HepG2 (cell line): ENCODE measurements at regions not wholly inside any gene's neighbourhood (a gene's known extent, or its start where the extent isn't known, plus 50 kb on each side); places are given as distances from the start of the nearest gene placed in this dataset.

Source experiments
- ATAC-seq: fragments of 200-7000 bp; cut with Tn5 transposase; 3 replicates; pipeline ENCODE4 v1.9.1; 2020; ENCODE audit warnings: mild to moderate bottlenecking, moderate library complexity
- BruUV-seq: library from RNA; stranded (reverse); fragments of 400-500 nt; replicated peaks from 2 replicates; lab custom pipeline; 2021; lab: Mats Ljungman, UMichigan
- CTCF ChIA-PET: fragments of 300-600 bp; formaldehyde crosslinking; extraction: SDS; loops from one replicate; lab custom pipeline; 2021; ENCODE audit warnings: low total read pairs, inconsistent platforms, low intra/inter-chr PET ratio; lab: Yijun Ruan, JAX
- POLR2A ChIA-PET: fragments of 350-600 bp; sonication (Branson Sonifier 250); formaldehyde crosslinking; loops from one replicate; lab custom pipeline; 2020; ENCODE audit warnings: antibody characterized with exemption, inconsistent platforms; lab: Yijun Ruan, JAX
- DNase-seq: peaks from one replicate; pipeline ENCODE4 v3.0.0-alpha.2; 2015; ENCODE audit warnings: low spot score
- FAIRE-seq: peaks from 3 replicates; lab custom pipeline; 2011; peaks lifted over from hg19 to GRCh38; lab: Jason Lieb, UNC
- H2AFZ ChIP-seq: one replicate; pipeline ENCODE4 v1.6.1; 2011; ENCODE audit warnings: low read length, inconsistent platforms
- H3K27ac ChIP-seq: fragments of 300-600 bp; 3 replicates; pipeline ENCODE4 v1.8.0; 2011; ENCODE audit warnings: mixed run types, mild to moderate bottlenecking, mixed read lengths, low read length, inconsistent platforms; ENCODE audit not compliant: insufficient read depth; ENCODE audit errors: extremely low read length
- H3K27me3 ChIP-seq, 2 experiments: fragments of 200-600 bp in 1 of 2; 2 replicates in 1 of 2; 3 replicates in 1 of 2; pipeline versions ENCODE4 v1.6.0 to v1.8.0; 2011; ENCODE audit warnings: low read length in 2 of 2, mild to moderate bottlenecking in 2 of 2, moderate library complexity in 2 of 2, inconsistent platforms in 1 of 2; ENCODE audit not compliant: insufficient read depth in 2 of 2, control insufficient read depth in 1 of 2
- H3K36me3 ChIP-seq, 2 experiments: fragments of 200-600 bp in 1 of 2; replicated peaks in 1 of 2; 2 replicates in 1 of 2; 3 replicates in 1 of 2; pipeline versions ENCODE4 v1.5.1 to v1.8.0; 2011; ENCODE audit warnings: low read length in 2 of 2, inconsistent platforms in 1 of 2; ENCODE audit not compliant: insufficient read depth in 2 of 2, control insufficient read depth in 1 of 2
- H3K4me1 ChIP-seq: 2 replicates; pipeline ENCODE4 v1.5.1; 2012; ENCODE audit warnings: low read length, inconsistent platforms; ENCODE audit not compliant: insufficient read depth
- H3K4me2 ChIP-seq: 2 replicates; pipeline ENCODE4 v1.6.0; 2011; ENCODE audit warnings: low read depth, low read length, inconsistent platforms
- H3K4me3 ChIP-seq, 3 experiments: fragments of 200-600 bp in 1 of 3; sonication (generic), shearing (Covaris generic) in 1 of 3; replicated peaks in 1 of 3; 2 replicates each; pipeline ENCODE4 v1.5.1; 2011 to 2016; ENCODE audit warnings: low read length in 3 of 3, inconsistent platforms in 2 of 3, low read depth in 2 of 3, mild to moderate bottlenecking in 2 of 3, control low read depth in 1 of 3, mixed read lengths in 1 of 3; ENCODE audit not compliant: insufficient read depth in 1 of 3
- H3K79me2 ChIP-seq: one replicate; pipeline ENCODE4 v1.6.1; 2011; ENCODE audit warnings: low read length, inconsistent platforms; ENCODE audit not compliant: insufficient read depth
- H3K9ac ChIP-seq: 2 replicates; pipeline ENCODE4 v1.6.0; 2011; ENCODE audit warnings: mild to moderate bottlenecking, low read depth, low read length, inconsistent platforms; ENCODE audit not compliant: insufficient read depth
- H3K9me3 ChIP-seq: 2 replicates; pipeline ENCODE4 v1.5.1; 2012; ENCODE audit warnings: mild to moderate bottlenecking, low read length
- H4K20me1 ChIP-seq: 2 replicates; pipeline ENCODE4 v1.6.0; 2011; ENCODE audit warnings: inconsistent platforms, mild to moderate bottlenecking, low read length, moderate library complexity; ENCODE audit not compliant: insufficient read depth
- ATAD3A ChIP-seq: sonication (generic); formaldehyde crosslinking; IDR thresholded peaks from 2 replicates; pipeline ENCODE4 v1.4.0; 2020; ENCODE audit warnings: missing genetic modification reagents
- RNF2 ChIP-seq: fragments of 450-650 bp; conservative IDR thresholded peaks from 2 replicates; pipeline ENCODE4 v1.6.1; 2016; ENCODE audit warnings: low read depth
- SETDB1 ChIP-seq: sonication (generic); formaldehyde crosslinking; IDR thresholded peaks from 2 replicates; pipeline ENCODE4 v1.5.1; 2020; ENCODE audit warnings: missing genetic modification reagents, mild to moderate bottlenecking, borderline replicate concordance
- XBP1 ChIP-seq: sonication (generic); formaldehyde crosslinking; IDR thresholded peaks from 2 replicates; pipeline ENCODE4 v1.5.0; 2020; ENCODE audit warnings: missing genetic modification reagents
- ZNF629 ChIP-seq: sonication (generic); formaldehyde crosslinking; conservative IDR thresholded peaks from 2 replicates; pipeline ENCODE4 v1.5.0; 2020; ENCODE audit warnings: missing genetic modification reagents
- WGBS: methylation state at CpG from one replicate; pipeline ENCODE4 v1.1.6; 2017; ENCODE audit warnings: low lambda C conversion rate; 5-methylcytosine and 5-hydroxymethylcytosine counted together
- in situ Hi-C: cut with HindIII; loops from 2 replicates; pipeline ENCODE4 v1.10.0; 2017; ENCODE audit warnings: low pct_unique_long_range_greater_than_20kb; ENCODE audit not compliant: extremely low pct_ligation_motif_present
- intact Hi-C: fragments of 100-400 bp; cut with micrococcal nuclease; formaldehyde crosslinking; loops from one replicate; pipeline ENCODE4 v1.10.0; 2022; ENCODE audit not compliant: unreplicated experiment
- TF ChIP-seq, protein P1 (sequence below): IDR thresholded peaks from 2 replicates; pipeline ENCODE4 v1.6.1; 2016; ENCODE audit warnings: low read depth, control low read depth

DNA sequence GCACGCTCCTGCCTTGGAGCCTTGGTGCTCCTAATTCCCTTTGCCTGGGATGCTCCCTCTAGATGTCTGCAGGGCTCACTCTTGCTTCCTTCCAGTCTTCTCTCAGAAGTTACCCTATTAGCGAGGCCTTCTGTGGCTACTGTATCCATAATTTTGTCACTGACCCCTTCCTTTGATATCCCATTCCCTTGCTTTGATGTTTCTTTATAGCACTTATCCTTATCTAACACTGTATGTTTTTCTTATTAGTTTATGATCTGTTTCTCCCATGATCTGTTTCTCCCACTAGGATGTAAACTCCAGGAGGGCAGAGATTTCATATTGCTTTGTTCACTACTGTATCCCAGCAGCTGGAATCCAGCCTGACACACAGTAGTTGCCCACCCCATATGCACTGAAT is 263.4 kb downstream of the FOXD2 start (continued):
- TF ChIP-seq, protein P1, sequence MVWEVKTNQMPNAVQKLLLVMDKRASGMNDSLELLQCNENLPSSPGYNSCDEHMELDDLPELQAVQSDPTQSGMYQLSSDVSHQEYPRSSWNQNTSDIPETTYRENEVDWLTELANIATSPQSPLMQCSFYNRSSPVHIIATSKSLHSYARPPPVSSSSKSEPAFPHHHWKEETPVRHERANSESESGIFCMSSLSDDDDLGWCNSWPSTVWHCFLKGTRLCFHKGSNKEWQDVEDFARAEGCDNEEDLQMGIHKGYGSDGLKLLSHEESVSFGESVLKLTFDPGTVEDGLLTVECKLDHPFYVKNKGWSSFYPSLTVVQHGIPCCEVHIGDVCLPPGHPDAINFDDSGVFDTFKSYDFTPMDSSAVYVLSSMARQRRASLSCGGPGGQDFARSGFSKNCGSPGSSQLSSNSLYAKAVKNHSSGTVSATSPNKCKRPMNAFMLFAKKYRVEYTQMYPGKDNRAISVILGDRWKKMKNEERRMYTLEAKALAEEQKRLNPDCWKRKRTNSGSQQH (CRISPR knock-in tag), result no peak
- TF ChIP-seq SETDB1 (no peak), ATAD3A (CRISPR knock-in tag) (no peak), XBP1 (CRISPR knock-in tag) (no peak), RNF2 (no peak)

DNA sequence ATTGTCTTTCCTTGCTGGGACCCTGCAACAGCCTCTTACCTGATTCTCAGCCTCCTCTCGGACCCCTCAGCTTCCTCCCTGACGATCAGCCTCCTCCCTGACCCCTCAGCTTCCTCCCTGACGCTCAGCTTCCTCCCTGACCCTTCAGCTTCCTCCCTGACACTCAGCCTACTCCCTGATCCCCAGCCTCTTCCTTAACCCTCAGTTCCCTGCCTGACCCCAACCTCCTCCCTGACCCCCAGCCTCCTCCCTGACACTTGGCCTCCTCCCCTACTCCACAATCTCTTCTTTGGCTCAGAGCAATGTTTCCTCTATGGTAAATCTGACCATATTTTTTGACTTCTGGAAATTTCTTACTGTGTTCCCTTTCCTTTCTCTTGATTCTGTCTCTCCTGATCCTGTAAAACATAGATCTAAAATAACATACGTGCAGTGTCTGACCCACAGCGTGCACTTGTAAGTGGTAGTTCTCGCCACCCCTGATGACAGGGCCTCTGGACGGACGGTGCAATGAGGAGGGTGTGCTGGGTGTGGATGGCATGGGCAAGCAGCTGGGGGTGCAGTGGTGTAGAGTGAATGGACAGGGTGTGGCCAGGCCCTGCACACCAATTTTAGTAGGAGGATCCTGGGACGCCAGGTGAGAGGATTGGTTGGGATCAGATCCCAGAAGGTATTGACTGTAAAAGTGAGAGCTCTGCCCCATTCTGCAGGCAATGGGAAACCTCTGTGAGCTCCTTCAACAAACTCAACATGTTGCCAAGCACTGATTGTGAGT is 264.1 kb downstream of the FOXD2 start:
- BruUV-seq, result no TSS peak
- peaks cover 13% of the 10 kb centered on the region for H3K4me1 ChIP-seq
- ATAC-seq (no peak), DNase-seq (no peak), FAIRE-seq (no peak)
- 42% methylated on average over 9 of the region's 9 CpGs for WGBS
- no peak overlapping the region for H3K4me3 ChIP-seq
- no peak overlapping the region for H3K27ac ChIP-seq
- TF ChIP-seq ZNF629 (CRISPR knock-in tag), result no peak
- H3K9me3 ChIP-seq, result no peaks in the 10 kb centered on the region
- ChIA-PET POLR2A (no interaction called here), CTCF (no interaction called here)
- H2AFZ ChIP-seq, result no peak overlapping the region
- in situ Hi-C loops (loop anchor here (25.0 kb wide), 1 partner anchor 515 kb away; the partner anchor contains the start of gene PDZK1IP1), intact Hi-C loops (no loop called here)
- H3K27me3 ChIP-seq, result peaks cover 0 to 10% of the 10 kb centered on the region in 2 experiments; a peak in 1 of 5 replicates
- no peak overlapping the region for H3K4me2 ChIP-seq
- H3K36me3 ChIP-seq, result no peaks in the 10 kb centered on the region
- no peaks in the 10 kb centered on the region for H4K20me1 ChIP-seq
- H3K9ac ChIP-seq, result no peak overlapping the region
- no peaks in the 10 kb centered on the region for H3K79me2 ChIP-seq
